ENCODE measurements at regions not wholly inside any gene's neighbourhood (a gene's known extent, or its start where the extent isn't known, plus 50 kb on each side); places are given as distances from the start of the nearest gene placed in this dataset.

DNA sequence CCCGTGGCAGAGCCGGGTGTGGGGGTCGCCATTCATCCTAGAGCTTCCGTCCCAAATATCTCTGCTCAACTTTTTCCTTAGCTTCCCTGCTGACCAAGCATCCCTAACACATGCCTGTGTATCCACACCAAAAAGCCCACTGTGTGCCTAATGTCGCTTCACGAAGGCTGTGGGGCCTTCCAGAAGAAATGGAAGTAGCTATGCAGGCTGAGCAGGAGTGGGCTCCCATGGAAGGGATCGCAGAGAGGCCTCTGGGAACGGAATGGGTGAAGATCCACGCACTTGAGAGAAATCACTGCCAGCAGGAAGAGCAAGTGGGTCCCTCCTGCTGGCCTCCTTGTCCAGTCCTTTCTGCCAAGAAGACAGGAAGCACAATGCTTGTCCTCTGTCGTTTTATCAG lies 136.0 kb downstream of the SOX1 start:
- Mint-ChIP-seq H3K36me3 (ENCODE audit: low read depth) (no peaks in the 10 kb centered on the region), H3K27me3 (peaks cover 57% of the 10 kb centered on the region), H3K27ac (no peak overlapping the region), H3K4me3 (no peak overlapping the region), H3K4me1 (peaks cover 9% of the 10 kb centered on the region)
- ATAC-seq (no peak), DNase-seq (no peak)
- no peaks in the 10 kb centered on the region for H3K9me3 ChIP-seq (ENCODE audit: control insufficient read depth, low read length, poor library complexity, severe bottlenecking)

DNA sequence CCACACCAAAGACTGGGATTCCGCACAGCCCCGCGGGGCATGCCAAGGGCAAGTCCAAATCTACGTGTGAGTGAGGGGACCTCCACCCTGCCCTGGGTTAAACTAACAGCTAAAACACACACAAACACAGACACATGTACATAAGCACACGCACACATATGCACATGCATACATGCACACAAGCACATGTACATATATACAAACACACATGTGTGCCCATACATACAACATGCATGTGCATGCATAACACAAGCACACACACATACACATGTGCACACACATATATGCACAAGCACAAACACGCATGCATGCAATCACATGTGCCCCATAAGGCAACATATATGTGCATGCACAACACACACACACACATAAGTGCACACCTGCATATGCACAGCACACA lies 136.7 kb downstream of the SOX1 start:
- Mint-ChIP-seq H3K4me1 (peaks cover 11% of the 10 kb centered on the region), H3K4me3 (no peak overlapping the region), H3K27ac (no peak overlapping the region), H3K36me3 (ENCODE audit: low read depth) (no peaks in the 10 kb centered on the region), H3K27me3 (peaks cover 64% of the 10 kb centered on the region)
- no peak for DNase-seq
- ATAC-seq, result no peak
- no peaks in the 10 kb centered on the region for H3K9me3 ChIP-seq (ENCODE audit: control insufficient read depth, low read length, poor library complexity, severe bottlenecking)

DNA sequence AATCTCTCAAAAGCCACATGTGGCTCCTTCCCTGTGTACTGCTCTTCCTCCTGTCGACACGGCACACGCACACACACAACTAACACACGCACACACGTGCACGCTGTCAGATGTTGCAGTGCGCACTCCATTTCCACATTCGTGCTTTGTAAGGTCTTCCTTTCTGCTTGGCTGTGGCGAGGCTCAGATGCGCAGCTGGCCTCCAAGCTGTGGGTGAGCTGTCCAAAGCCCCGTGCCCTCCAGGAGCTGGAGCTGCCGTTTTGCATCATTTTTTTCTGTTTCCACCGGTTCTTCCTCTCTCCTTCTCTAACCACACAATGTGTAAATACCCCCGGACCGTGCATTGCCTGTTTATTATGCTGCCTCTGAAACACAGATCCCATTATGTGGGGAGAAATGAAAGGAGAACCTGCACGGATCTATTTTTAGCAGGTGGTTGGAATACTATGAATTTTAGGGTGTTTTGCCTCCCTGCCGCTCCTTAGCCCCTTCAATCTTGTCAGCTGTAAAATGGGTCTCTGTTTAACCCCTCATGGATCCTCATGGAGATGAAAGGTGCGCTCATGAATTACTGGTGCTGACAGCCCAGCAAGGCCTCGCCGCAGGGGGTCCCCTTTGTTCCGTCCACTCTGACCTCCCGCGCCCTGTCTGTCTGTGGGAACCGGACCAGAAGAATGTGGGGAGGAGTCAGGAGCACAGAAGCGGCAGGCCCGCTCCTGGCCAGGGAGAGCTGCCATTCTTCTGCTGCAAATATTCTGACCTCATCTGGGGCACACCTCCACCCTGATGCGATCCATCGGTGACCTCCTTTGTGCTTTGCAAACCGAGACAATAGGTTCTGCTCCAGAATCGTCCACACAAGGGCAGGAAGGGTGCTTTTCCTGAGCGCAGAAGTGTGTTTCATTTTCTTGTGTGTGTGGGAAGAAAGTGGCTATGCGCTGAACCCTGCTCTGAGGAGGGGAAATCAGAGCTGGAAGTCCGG lies 137.7 kb downstream of the SOX1 start:
- ATAC-seq, result no peak
- H3K27ac Mint-ChIP-seq, result no peak overlapping the region
- H3K9me3 ChIP-seq (ENCODE audit: control insufficient read depth, low read length, poor library complexity, severe bottlenecking), result no peaks in the 10 kb centered on the region
- H3K36me3 Mint-ChIP-seq (ENCODE audit: low read depth), result no peaks in the 10 kb centered on the region
- H3K27me3 Mint-ChIP-seq, result peaks cover 71% of the 10 kb centered on the region
- no peak overlapping the region for H3K4me3 Mint-ChIP-seq
- peaks cover 11% of the 10 kb centered on the region for H3K4me1 Mint-ChIP-seq
- DNase-seq, result no peak

DNA sequence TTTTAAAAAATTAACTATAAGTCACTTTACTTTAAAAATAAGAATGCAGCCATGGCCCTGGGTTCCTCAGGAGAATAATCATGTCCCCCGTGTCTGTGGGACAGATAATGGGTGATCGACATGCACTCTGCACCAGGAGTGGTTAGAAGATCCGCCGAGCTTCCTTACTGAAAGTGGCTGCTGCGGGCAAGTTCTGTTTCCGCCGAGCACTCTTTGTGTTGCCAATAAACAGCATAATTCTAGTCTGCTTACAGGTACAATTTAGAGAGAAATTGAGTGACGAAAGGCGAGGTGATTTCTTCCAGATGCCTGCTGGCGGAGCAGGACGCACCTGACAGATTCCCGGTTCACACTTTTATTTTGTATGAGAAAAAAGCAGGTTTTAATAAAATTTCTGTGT lies 139.0 kb downstream of the SOX1 start:
- no peaks in the 10 kb centered on the region for H3K9me3 ChIP-seq (ENCODE audit: control insufficient read depth, low read length, poor library complexity, severe bottlenecking)
- no peak for ATAC-seq
- Mint-ChIP-seq H3K27me3 (peaks cover 79% of the 10 kb centered on the region), H3K4me1 (peaks cover 11% of the 10 kb centered on the region), H3K27ac (no peak overlapping the region), H3K36me3 (ENCODE audit: low read depth) (no peaks in the 10 kb centered on the region), H3K4me3 (no peak overlapping the region)
- no peak for DNase-seq

DNA sequence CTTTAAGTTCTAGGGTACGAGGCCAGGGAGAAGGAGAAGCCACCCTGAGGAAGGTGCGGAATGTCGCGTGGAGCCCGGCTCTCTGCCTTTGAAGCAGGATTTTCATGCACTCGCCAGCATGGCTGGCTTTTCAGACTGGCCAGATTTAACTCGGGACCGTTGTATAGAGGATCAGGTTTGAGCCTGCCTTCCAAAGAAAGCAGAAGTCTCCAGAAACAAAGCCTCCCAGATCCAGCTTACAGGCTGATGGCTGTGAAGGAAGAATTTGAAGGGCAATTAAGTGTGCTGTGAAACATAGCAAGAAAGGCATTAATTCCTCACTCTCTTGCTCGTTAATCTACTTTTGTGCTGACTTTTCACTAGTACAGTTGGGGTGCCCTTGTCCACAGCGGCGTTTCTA lies 140.2 kb downstream of the SOX1 start:
- H3K4me1 Mint-ChIP-seq, result peaks cover 11% of the 10 kb centered on the region
- H3K9me3 ChIP-seq (ENCODE audit: control insufficient read depth, low read length, poor library complexity, severe bottlenecking), result no peaks in the 10 kb centered on the region
- ATAC-seq (no peak), DNase-seq (no peak)
- no peak overlapping the region for H3K27ac Mint-ChIP-seq
- H3K4me3 Mint-ChIP-seq, result no peak overlapping the region
- H3K27me3 Mint-ChIP-seq, result peaks cover 71% of the 10 kb centered on the region
- H3K36me3 Mint-ChIP-seq (ENCODE audit: low read depth), result no peaks in the 10 kb centered on the region

DNA sequence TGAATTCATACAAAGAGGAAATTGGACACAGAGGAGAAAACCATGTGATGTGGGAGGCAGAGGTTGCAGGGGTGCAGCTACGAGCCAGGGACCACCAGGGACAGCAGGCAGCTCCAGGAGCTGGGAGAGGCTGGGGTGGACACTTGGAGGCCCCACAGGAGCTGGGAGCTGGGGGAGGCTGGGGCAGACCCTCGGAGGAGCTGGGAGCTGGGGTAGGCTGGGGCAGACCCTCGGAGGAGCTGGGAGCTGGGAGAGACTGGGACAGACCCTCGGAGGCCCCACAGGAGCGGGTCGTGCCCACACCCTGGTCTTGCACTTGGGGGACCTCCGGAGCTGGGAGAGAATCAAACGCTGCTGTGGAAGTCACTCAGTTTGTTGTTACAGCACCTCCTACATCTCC lies 141.7 kb downstream of the SOX1 start:
- H3K4me3 Mint-ChIP-seq, result no peak overlapping the region
- peaks cover 63% of the 10 kb centered on the region for H3K27me3 Mint-ChIP-seq
- no peaks in the 10 kb centered on the region for H3K9me3 ChIP-seq (ENCODE audit: control insufficient read depth, low read length, poor library complexity, severe bottlenecking)
- no peak overlapping the region for H3K27ac Mint-ChIP-seq
- H3K36me3 Mint-ChIP-seq (ENCODE audit: low read depth), result no peaks in the 10 kb centered on the region
- ATAC-seq (no peak), DNase-seq (no peak)
- peaks cover 11% of the 10 kb centered on the region for H3K4me1 Mint-ChIP-seq

DNA sequence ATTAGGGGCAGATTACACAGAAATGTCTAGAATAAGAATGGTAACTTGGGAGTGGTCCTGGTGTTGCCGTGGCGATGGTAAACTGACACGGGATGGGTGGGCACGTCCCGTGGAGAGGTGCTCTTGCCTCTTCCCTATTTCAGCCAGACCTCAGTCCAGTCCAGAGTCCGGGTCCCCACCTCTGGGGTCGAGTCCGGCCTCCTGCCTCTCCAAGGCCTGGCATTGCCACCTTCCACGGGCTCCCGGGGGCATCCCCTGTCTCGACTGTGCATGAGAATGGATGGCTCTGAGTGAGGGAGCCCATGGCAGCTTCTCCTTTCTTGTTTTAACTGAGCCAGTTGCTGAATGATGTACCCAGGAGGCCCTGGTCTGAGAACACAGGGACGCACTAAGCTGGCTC lies 142.3 kb downstream of the SOX1 start:
- Mint-ChIP-seq H3K4me3 (no peak overlapping the region), H3K36me3 (ENCODE audit: low read depth) (no peaks in the 10 kb centered on the region), H3K27ac (no peak overlapping the region), H3K27me3 (peaks cover 63% of the 10 kb centered on the region), H3K4me1 (peaks cover 11% of the 10 kb centered on the region)
- H3K9me3 ChIP-seq (ENCODE audit: control insufficient read depth, low read length, poor library complexity, severe bottlenecking), result no peaks in the 10 kb centered on the region
- no peak for DNase-seq
- ATAC-seq, result no peak

DNA sequence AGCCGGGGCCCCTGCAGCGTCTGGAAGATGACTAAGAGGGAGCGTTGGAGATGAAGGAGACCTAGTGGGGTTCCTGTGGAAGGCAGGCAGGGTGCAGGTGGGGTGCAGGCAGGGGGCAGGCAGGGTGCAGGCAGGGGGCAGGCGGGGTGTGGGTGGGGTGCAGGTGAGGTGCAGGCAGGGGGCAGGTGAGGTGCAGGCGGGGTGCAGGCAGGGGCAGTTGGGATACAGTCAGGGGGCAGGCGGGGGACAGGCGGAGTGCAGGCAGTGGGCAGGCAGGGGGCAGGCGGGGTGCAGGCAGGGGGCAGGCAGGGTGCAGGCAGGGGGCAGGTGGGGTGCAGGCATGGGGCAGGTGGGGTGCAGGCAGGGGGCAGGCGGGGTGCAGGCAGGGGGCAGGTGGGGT lies 142.8 kb downstream of the SOX1 start:
- Mint-ChIP-seq H3K4me1 (peaks cover 8% of the 10 kb centered on the region), H3K27ac (no peak overlapping the region), H3K4me3 (no peak overlapping the region), H3K27me3 (peaks cover 59% of the 10 kb centered on the region), H3K36me3 (ENCODE audit: low read depth) (no peaks in the 10 kb centered on the region)
- no peak for DNase-seq
- ATAC-seq, result no peak
- H3K9me3 ChIP-seq (ENCODE audit: control insufficient read depth, low read length, poor library complexity, severe bottlenecking), result no peaks in the 10 kb centered on the region

DNA sequence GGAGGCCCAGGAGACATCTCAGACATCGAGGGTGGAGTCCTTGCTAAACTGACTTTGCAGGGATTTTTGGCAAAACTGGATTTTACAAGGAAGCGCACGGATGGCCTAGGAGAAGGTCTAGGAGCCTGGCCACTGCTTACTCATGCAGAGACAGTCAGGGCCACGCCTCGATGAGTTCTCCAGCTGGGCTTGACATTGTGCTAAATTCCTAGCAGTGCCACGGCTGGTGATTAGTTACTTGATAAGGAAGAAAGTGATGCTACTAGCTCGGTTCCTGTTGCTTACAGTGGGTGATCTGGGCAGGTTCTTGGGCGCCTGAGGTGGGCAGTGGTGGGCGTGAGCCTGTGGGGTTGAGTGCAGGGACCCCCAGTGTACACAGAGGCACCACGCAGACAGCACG lies 143.4 kb downstream of the SOX1 start:
- H3K36me3 Mint-ChIP-seq (ENCODE audit: low read depth), result no peaks in the 10 kb centered on the region
- no peaks in the 10 kb centered on the region for H3K9me3 ChIP-seq (ENCODE audit: control insufficient read depth, low read length, poor library complexity, severe bottlenecking)
- ATAC-seq, result no peak
- no peak overlapping the region for H3K4me3 Mint-ChIP-seq
- no peak for DNase-seq
- peaks cover 2% of the 10 kb centered on the region for H3K4me1 Mint-ChIP-seq
- H3K27me3 Mint-ChIP-seq, result peaks cover 52% of the 10 kb centered on the region
- H3K27ac Mint-ChIP-seq, result no peak overlapping the region

DNA sequence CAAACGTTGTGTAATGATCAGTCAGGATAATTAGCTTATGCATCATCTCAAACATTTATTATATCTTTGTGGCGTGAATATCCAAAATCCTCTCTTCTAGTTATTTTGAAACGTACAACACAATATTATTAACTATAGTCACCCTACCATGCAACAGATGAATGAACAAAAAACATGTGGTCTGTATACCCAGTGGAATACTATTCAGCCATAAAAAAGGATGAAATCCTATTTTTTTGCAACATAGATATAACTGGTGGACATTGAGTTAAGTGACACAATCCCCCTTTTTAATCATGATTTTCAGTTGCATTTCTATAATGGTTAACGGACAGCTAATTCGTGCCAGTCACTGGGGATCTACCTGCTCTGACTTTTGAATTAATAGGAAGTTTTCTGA lies 145.6 kb downstream of the SOX1 start:
- no peak overlapping the region for H3K4me3 Mint-ChIP-seq
- ATAC-seq, result no peak

DNA sequence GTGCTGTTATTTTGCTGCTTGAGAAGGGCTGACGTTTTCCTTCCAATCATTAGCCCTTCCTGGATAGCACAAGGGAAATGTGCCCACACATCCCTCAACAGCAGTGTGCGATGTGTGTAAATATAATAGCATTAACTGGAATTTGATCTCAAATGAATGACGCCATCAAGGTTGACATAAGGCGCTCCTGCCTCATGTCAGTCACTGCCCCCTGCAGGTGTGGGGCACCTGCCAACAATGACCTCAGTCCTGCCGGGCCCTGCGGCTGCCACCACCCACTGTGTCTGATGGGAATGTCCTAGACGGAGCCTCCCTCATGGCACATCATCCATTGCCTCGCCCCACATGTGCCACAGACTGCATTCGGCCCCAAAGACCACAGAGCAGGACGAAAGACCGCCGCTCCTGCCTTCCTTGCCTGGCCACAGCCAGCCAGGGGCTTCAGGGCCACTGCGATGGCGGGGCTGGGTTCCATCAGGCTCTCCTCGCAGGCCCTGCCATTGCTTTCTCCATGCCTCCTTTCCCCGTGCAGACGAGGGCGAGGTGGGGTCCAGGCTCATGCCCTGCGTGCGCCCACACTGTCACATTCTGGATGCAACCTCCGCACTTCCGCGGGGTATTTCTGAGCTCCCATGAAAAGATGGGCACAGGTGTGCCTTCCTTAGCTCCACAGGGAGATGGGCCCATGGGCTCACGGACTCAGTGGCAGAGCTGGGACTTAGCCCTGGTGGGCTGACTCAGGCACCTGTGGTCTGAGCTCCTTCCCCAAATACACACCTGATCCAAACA lies 146.7 kb downstream of the SOX1 start:
- no peak for ATAC-seq
- no peak for DNase-seq
- Mint-ChIP-seq H3K27me3 (peaks cover 34% of the 10 kb centered on the region), H3K4me1 (peaks cover 1% of the 10 kb centered on the region), H3K4me3 (no peak overlapping the region), H3K36me3 (ENCODE audit: low read depth) (no peaks in the 10 kb centered on the region), H3K27ac (no peak overlapping the region)
- H3K9me3 ChIP-seq (ENCODE audit: control insufficient read depth, low read length, poor library complexity, severe bottlenecking), result no peaks in the 10 kb centered on the region

More for the DNA sequence above, 145.6 kb downstream of the SOX1 start:
- Mint-ChIP-seq H3K27ac (no peak overlapping the region), H3K27me3 (peaks cover 40% of the 10 kb centered on the region), H3K4me1 (peaks cover 2% of the 10 kb centered on the region), H3K36me3 (ENCODE audit: low read depth) (no peaks in the 10 kb centered on the region)
- DNase-seq, result no peak
- H3K9me3 ChIP-seq (ENCODE audit: control insufficient read depth, low read length, poor library complexity, severe bottlenecking), result no peaks in the 10 kb centered on the region

DNA sequence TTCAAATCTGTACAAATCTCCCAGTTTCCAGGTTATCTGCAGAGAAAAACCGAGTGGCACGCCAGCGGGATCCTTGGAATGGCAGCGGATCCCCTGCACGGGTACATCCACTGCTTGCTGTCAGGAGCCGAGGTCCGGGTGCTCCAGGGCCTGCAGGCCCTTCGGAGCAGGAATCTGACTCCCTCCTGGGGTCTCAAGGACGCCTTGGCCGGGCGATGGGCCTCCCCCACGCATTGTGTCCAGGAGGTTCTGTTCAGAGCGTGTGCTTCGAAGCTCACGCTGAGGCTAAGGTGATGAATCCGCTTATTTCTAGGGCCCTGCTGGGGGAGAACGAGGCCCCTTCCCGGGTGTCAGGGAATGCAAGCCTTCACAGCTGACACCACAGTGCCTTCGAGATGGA lies 148.9 kb downstream of the SOX1 start:
- H3K27ac Mint-ChIP-seq, result no peak overlapping the region
- H3K4me3 Mint-ChIP-seq, result no peak overlapping the region
- ATAC-seq (no peak), DNase-seq (no peak)
- H3K36me3 Mint-ChIP-seq (ENCODE audit: low read depth), result no peaks in the 10 kb centered on the region
- no peaks in the 10 kb centered on the region for H3K9me3 ChIP-seq (ENCODE audit: control insufficient read depth, low read length, poor library complexity, severe bottlenecking)
- H3K27me3 Mint-ChIP-seq, result peaks cover 30% of the 10 kb centered on the region
- peaks cover 2% of the 10 kb centered on the region for H3K4me1 Mint-ChIP-seq

DNA sequence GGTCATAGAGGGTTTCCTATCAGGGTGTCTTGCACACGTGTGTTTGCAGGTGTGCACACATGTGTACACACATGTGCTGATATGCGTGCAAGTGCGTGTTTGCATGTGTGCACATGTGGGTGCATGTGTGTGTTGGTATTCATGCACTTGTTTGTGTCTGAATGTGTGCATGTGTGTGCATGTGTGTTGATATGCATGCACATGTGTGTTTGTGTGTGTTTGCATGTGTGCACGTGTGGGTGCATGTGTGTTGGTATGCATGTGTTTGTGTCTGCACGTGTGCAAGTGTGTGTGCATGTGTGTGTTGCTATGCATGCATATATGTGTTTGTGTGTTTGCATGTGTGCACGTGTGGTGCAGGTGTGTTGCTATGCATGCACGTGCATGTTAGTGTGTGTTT lies 150.5 kb downstream of the SOX1 start:
- peaks cover 2% of the 10 kb centered on the region for H3K4me1 Mint-ChIP-seq
- no peaks in the 10 kb centered on the region for H3K9me3 ChIP-seq (ENCODE audit: control insufficient read depth, low read length, poor library complexity, severe bottlenecking)
- peaks cover 26% of the 10 kb centered on the region for H3K27me3 Mint-ChIP-seq
- no peaks in the 10 kb centered on the region for H3K36me3 Mint-ChIP-seq (ENCODE audit: low read depth)
- no peak for DNase-seq
- H3K27ac Mint-ChIP-seq, result no peak overlapping the region
- no peak overlapping the region for H3K4me3 Mint-ChIP-seq
- ATAC-seq, result no peak

Measured in T-helper 17 cell (primary cell).